SK-N-SH (cell line): ENCODE measurements at regions not wholly inside any gene's neighbourhood (a gene's known extent, or its start where the extent isn't known, plus 50 kb on each side); places are given as distances from the start of the nearest gene placed in this dataset.

Experiments
- CTCF ChIA-PET: fragments of 300-600, 350-600 bp; formaldehyde crosslinking; extraction: SDS; loops from one replicate; lab custom pipeline; 2021; lab: Yijun Ruan, JAX
- POLR2A ChIA-PET: fragments of 350-600 bp; sonication (Branson Sonifier 250); formaldehyde crosslinking; extraction: SDS; loops from one replicate; lab custom pipeline; 2020; ENCODE audit warnings: antibody characterized with exemption, inconsistent platforms; lab: Yijun Ruan, JAX
- DNase-seq: peaks from one replicate; pipeline ENCODE4 v3.0.0; 2012
- H2AFZ ChIP-seq: fragments of 200-600 bp; sonication (generic); 2 replicates; pipeline ENCODE4 v1.8.1; 2016; ENCODE audit warnings: antibody characterized with exemption, mild to moderate bottlenecking, low read depth
- H3F3A ChIP-seq: fragments of 200-600 bp; sonication (generic); replicated peaks from 2 replicates; pipeline ENCODE3; 2016; ENCODE audit warnings: antibody characterized with exemption, mild to moderate bottlenecking; ENCODE audit not compliant: insufficient read depth
- H3K27ac ChIP-seq, 2 experiments: fragments of 200-500 bp in 1 of 2; fragments of 200-600 bp in 1 of 2; sonication (Bioruptor generic) in 1 of 2; sonication (generic), shearing (Covaris generic) in 1 of 2; 2 replicates each; pipeline versions ENCODE4 v1.5.1 to v1.6.1; 2014 to 2016; ENCODE audit warnings: low read depth in 2 of 2, inconsistent platforms in 1 of 2, low read length in 1 of 2, mild to moderate bottlenecking in 1 of 2, mixed read lengths in 1 of 2
- H3K27me3 ChIP-seq: fragments of 200-600 bp; sonication (generic), shearing (Covaris generic); 2 replicates; pipeline ENCODE4 v1.6.1; 2016; ENCODE audit warnings: mixed run types; ENCODE audit not compliant: insufficient read depth
- H3K36me3 ChIP-seq, 2 experiments: fragments of 200-500 bp in 1 of 2; fragments of 200-600 bp in 1 of 2; sonication (Bioruptor generic) in 1 of 2; sonication (generic) in 1 of 2; replicated peaks in 1 of 2; 2 replicates each; pipeline versions ENCODE3 to v1.5.1; 2014 to 2016; ENCODE audit warnings: low read length in 1 of 2, mild to moderate bottlenecking in 1 of 2; ENCODE audit not compliant: insufficient read depth in 2 of 2, control insufficient read depth in 1 of 2
- H3K4me1 ChIP-seq, 2 experiments: fragments of 200-500 bp in 1 of 2; fragments of 200-600 bp in 1 of 2; sonication (Bioruptor generic) in 1 of 2; sonication (generic), shearing (Covaris generic) in 1 of 2; 2 replicates each; pipeline versions ENCODE4 v1.5.1 to v1.6.1; 2014 to 2016; ENCODE audit warnings: low read depth in 1 of 2, low read length in 1 of 2, mixed run types in 1 of 2; ENCODE audit not compliant: insufficient read depth in 2 of 2, control insufficient read depth in 1 of 2
- H3K4me2 ChIP-seq: fragments of 200-600 bp; sonication (generic), shearing (Covaris generic); 2 replicates; pipeline ENCODE4 v1.6.1; 2017; ENCODE audit warnings: mixed run types
- H3K4me3 ChIP-seq, 2 experiments: fragments of 200-500 bp in 1 of 2; fragments of 200-600 bp in 1 of 2; sonication (Bioruptor generic) in 1 of 2; sonication (generic), shearing (Covaris generic) in 1 of 2; 2 replicates each; pipeline versions ENCODE4 v1.5.1 to v1.8.1; 2014 to 2016; ENCODE audit warnings: low read depth in 2 of 2, inconsistent platforms in 1 of 2, low read length in 1 of 2, mild to moderate bottlenecking in 1 of 2, mixed read lengths in 1 of 2, moderate library complexity in 1 of 2
- H3K79me2 ChIP-seq: fragments of 200-600 bp; sonication (generic); 2 replicates; pipeline ENCODE4 v1.8.1; 2017; ENCODE audit warnings: mild to moderate bottlenecking; ENCODE audit not compliant: insufficient read depth
- H3K9ac ChIP-seq: fragments of 200-600 bp; sonication (generic); 2 replicates; pipeline ENCODE4 v1.6.1; 2017; ENCODE audit warnings: mixed run types
- H3K9me2 ChIP-seq: fragments of 200-600 bp; sonication (generic); 2 replicates; pipeline ENCODE4 v1.6.1; 2017; ENCODE audit warnings: mixed run types
- H3K9me3 ChIP-seq: fragments of 200-600 bp; sonication (generic); 2 replicates; pipeline ENCODE4 v1.6.1; 2017; ENCODE audit warnings: mixed run types, mild to moderate bottlenecking, moderate library complexity
- H4K20me1 ChIP-seq: fragments of 200-600 bp; sonication (generic); 2 replicates; pipeline ENCODE4 v1.6.1; 2017; ENCODE audit warnings: mild to moderate bottlenecking, mixed run types; ENCODE audit not compliant: insufficient read depth
- CHD2 ChIP-seq: fragments of 150-350 bp; IDR thresholded peaks from 2 replicates; pipeline ENCODE4 v1.6.1; 2018; ENCODE audit warnings: low read length; ENCODE audit not compliant: partially characterized antibody
- EP300 ChIP-seq, 2 experiments: IDR thresholded peaks; 2 replicates each; pipeline versions ENCODE4 v1.4.0 to v1.6.1; 2012; ENCODE audit warnings: borderline replicate concordance in 1 of 2, low read depth in 1 of 2, low read length in 1 of 2
- EZH2phosphoT487 ChIP-seq: fragments of 200-600 bp; sonication (generic); IDR thresholded peaks from 2 replicates; pipeline ENCODE4 v1.6.1; 2017; ENCODE audit warnings: low read depth, mixed run types, mild to moderate bottlenecking, antibody characterized with exemption, moderate library complexity, borderline replicate concordance
- FOSL2 ChIP-seq: IDR thresholded peaks from 2 replicates; pipeline ENCODE4 v1.4.0; 2012; ENCODE audit warnings: low read depth, mild to moderate bottlenecking, moderate library complexity, borderline replicate concordance
- FOXJ3 ChIP-seq: sonication (generic); formaldehyde crosslinking; IDR thresholded peaks from 2 replicates; pipeline ENCODE4 v1.5.1; 2020; ENCODE audit warnings: mild to moderate bottlenecking, missing genetic modification reagents
- GABPA ChIP-seq: IDR thresholded peaks from 2 replicates; pipeline ENCODE4 v1.4.0; 2012; ENCODE audit warnings: low read depth, mild to moderate bottlenecking
- GATA2 ChIP-seq: sonication (generic); formaldehyde crosslinking; IDR thresholded peaks from 2 replicates; pipeline ENCODE4 v1.5.0; 2020; ENCODE audit warnings: mild to moderate bottlenecking, missing genetic modification reagents
- JUND ChIP-seq: IDR thresholded peaks from 2 replicates; pipeline ENCODE4 v1.4.0; 2012
- MEF2A ChIP-seq: IDR thresholded peaks from 2 replicates; pipeline ENCODE4 v1.4.0; 2012; ENCODE audit warnings: low read depth, borderline replicate concordance
- NFIC ChIP-seq: IDR thresholded peaks from 2 replicates; pipeline ENCODE4 v1.4.0; 2012; ENCODE audit warnings: borderline replicate concordance
- POLR2AphosphoS5 ChIP-seq: IDR thresholded peaks from 2 replicates; pipeline ENCODE4 v1.6.1; 2012; ENCODE audit warnings: low read depth, low read length
- RAD21 ChIP-seq: IDR thresholded peaks from 2 replicates; pipeline ENCODE4 v1.6.1; 2012; ENCODE audit warnings: mild to moderate bottlenecking, low read length
- RCOR1 ChIP-seq: fragments of 150-350 bp; IDR thresholded peaks from 2 replicates; pipeline ENCODE4 v1.6.1; 2017; ENCODE audit warnings: antibody characterized with exemption, low read length
- REST ChIP-seq: IDR thresholded peaks from 2 replicates; pipeline ENCODE4 v1.6.1; 2012; ENCODE audit warnings: mild to moderate bottlenecking, low read depth, low read length, moderate library complexity
- RXRA ChIP-seq: IDR thresholded peaks from 2 replicates; pipeline ENCODE4 v1.4.0; 2012; ENCODE audit warnings: low read depth, mild to moderate bottlenecking, borderline replicate concordance
- TAF1 ChIP-seq: IDR thresholded peaks from 2 replicates; pipeline ENCODE4 v1.6.1; 2012; ENCODE audit warnings: low read depth, mild to moderate bottlenecking, low read length, moderate library complexity, borderline replicate concordance
- TCF12 ChIP-seq: IDR thresholded peaks from 2 replicates; pipeline ENCODE4 v1.4.0; 2012
- TEAD4 ChIP-seq: IDR thresholded peaks from 2 replicates; pipeline ENCODE4 v1.4.0; 2012; ENCODE audit warnings: mild to moderate bottlenecking, borderline replicate concordance; ENCODE audit not compliant: insufficient read depth
- USF2 ChIP-seq: fragments of 150-350 bp; IDR thresholded peaks from 2 replicates; pipeline ENCODE4 v1.6.1; 2017; ENCODE audit warnings: antibody characterized with exemption, low read length, low read depth, borderline replicate concordance
- YY1 ChIP-seq: IDR thresholded peaks from 2 replicates; pipeline ENCODE4 v1.4.0; 2012; ENCODE audit warnings: low read depth, mild to moderate bottlenecking
- ZBTB33 ChIP-seq: IDR thresholded peaks from 2 replicates; pipeline ENCODE4 v1.4.0; 2012; ENCODE audit warnings: low read depth, borderline replicate concordance
- WGBS: methylation state at CpG from one replicate; pipeline ENCODE4 v1.1.6; 2017; ENCODE audit warnings: low lambda C conversion rate; 5-methylcytosine and 5-hydroxymethylcytosine counted together

- Histone ChIP-seq H3K36me3 (no peaks in the 10 kb centered on the region), H3K9me3 (no peaks in the 10 kb centered on the region), H3K27ac (no peak overlapping the region), H3K79me2 (no peaks in the 10 kb centered on the region), H3K4me1 (no peaks in the 10 kb centered on the region), H3K9ac (no peak overlapping the region), H3F3A (no peaks in the 10 kb centered on the region), H3K9me2 (no peaks in the 10 kb centered on the region), H2AFZ (no peak overlapping the region), H3K4me2 (no peak overlapping the region), H3K4me3 (no peak overlapping the region), H3K27me3 (no peaks in the 10 kb centered on the region), H4K20me1 (no peaks in the 10 kb centered on the region)
- ChIA-PET POLR2A (no interaction called here), CTCF (no interaction called here)
- no peak for DNase-seq
- TF ChIP-seq RXRA (no peak), NFIC (no peak), FOXJ3 (CRISPR knock-in tag) (no peak), EZH2phosphoT487 (no peak), GABPA (no peak), TCF12 (no peak), EP300 (IDR thresholded peaks at IDR 0.05; ENCODE audit: borderline replicate concordance in 1 of 2, low read depth in 1 of 2, low read length in 1 of 2) (no peak), TAF1 (no peak), USF2 (no peak), REST (no peak), RAD21 (no peak)
- 2% methylated on average over 3 of the region's 3 CpGs for WGBS
Measured at GRCh38 chr5:20559845-20560244, 571.8 kb upstream of the CDH18 start.

- Histone ChIP-seq H3K9me3 (no peaks in the 10 kb centered on the region), H3K4me1 (no peaks in the 10 kb centered on the region), H4K20me1 (no peaks in the 10 kb centered on the region), H3K27me3 (no peaks in the 10 kb centered on the region), H3K4me3 (no peak overlapping the region), H3K79me2 (no peaks in the 10 kb centered on the region), H3K4me2 (no peak overlapping the region), H3K9ac (no peak overlapping the region), H3K27ac (no peak overlapping the region), H3K9me2 (no peaks in the 10 kb centered on the region), H2AFZ (no peak overlapping the region), H3F3A (no peaks in the 10 kb centered on the region), H3K36me3 (no peaks in the 10 kb centered on the region)
- DNase-seq: no peak
- POLR2A ChIA-PET: no interaction called here
- WGBS: 13% methylated on average over 6 of the region's 6 CpGs
- CTCF ChIA-PET: no interaction called here
- TF ChIP-seq USF2: no peak
- TF ChIP-seq RXRA: no peak
- no peak for TF ChIP-seq JUND
- no peak for TF ChIP-seq RCOR1
- TF ChIP-seq ZBTB33: no peak
- no peak for TF ChIP-seq MEF2A
- TF ChIP-seq POLR2AphosphoS5: no peak
- no peak for TF ChIP-seq TEAD4
- TF ChIP-seq FOSL2: no peak
- no peak for TF ChIP-seq YY1
- TF ChIP-seq GABPA: no peak
- TF ChIP-seq CHD2: no peak
- TF ChIP-seq GATA2 (CRISPR knock-in tag): no peak
Measured at GRCh38 chr5:20556115-20556763, 568.2 kb upstream of the CDH18 start.
